RWPE2 (cell line): ENCODE measurements at regions not wholly inside any gene's neighbourhood (a gene's known extent, or its start where the extent isn't known, plus 50 kb on each side); places are given as distances from the start of the nearest gene placed in this dataset.
A peak's percentile ranks its signal among the peaks of the same experiment; 100 is the strongest.

Source experiments
- ATAC-seq: fragments of 200-7000 bp; cut with Tn5 transposase; 3 replicates; pipeline ENCODE4 v1.9.1; 2021; ENCODE audit warnings: low read depth
- DNase-seq: peaks from one replicate; pipeline ENCODE4 v3.0.0-alpha.2; 2020; ENCODE audit warnings: low spot score
- H3K27ac ChIP-seq: fragments of 450-650 bp; 2 replicates; pipeline ENCODE4 v1.5.1; 2017; ENCODE audit warnings: mild to moderate bottlenecking; ENCODE audit not compliant: poor library complexity, severe bottlenecking
- H3K27me3 ChIP-seq: fragments of 250-450 bp; sonication (Bioruptor Pico); 2 replicates; pipeline ENCODE4 v1.5.1; 2021; ENCODE audit warnings: mild to moderate bottlenecking, moderate library complexity; ENCODE audit not compliant: insufficient read depth, poor library complexity, severe bottlenecking
- H3K36me3 ChIP-seq: fragments of 250-450 bp; sonication (Bioruptor Pico); 2 replicates; pipeline ENCODE4 v1.5.1; 2020; ENCODE audit warnings: low read depth, mild to moderate bottlenecking, moderate library complexity
- H3K4me1 ChIP-seq: fragments of 250-450 bp; sonication (Bioruptor Pico); 2 replicates; pipeline ENCODE4 v1.5.1; 2021; ENCODE audit warnings: mild to moderate bottlenecking, moderate library complexity; ENCODE audit not compliant: insufficient read depth, poor library complexity, severe bottlenecking
- H3K4me3 ChIP-seq: fragments of 250-450 bp; sonication (Bioruptor Pico); 2 replicates; pipeline ENCODE4 v1.5.1; 2021; ENCODE audit warnings: mild to moderate bottlenecking, moderate library complexity; ENCODE audit not compliant: severe bottlenecking
- H3K9me3 ChIP-seq: fragments of 250-450 bp; sonication (Bioruptor Pico); 2 replicates; pipeline ENCODE4 v1.5.1; 2021; ENCODE audit warnings: mild to moderate bottlenecking, moderate library complexity; ENCODE audit not compliant: severe bottlenecking
- CTCF ChIP-seq: fragments of 450-650 bp; IDR thresholded peaks from one replicate; pipeline ENCODE4 v1.5.1; 2017; ENCODE audit warnings: mild to moderate bottlenecking, moderate library complexity; ENCODE audit not compliant: poor library complexity, severe bottlenecking

- no peak for TF ChIP-seq CTCF
- Histone ChIP-seq H3K27ac (no peak overlapping the region), H3K9me3 (no peaks in the 10 kb centered on the region), H3K4me1 (no peaks in the 10 kb centered on the region), H3K4me3 (no peak overlapping the region), H3K36me3 (no peaks in the 10 kb centered on the region), H3K27me3 (no peaks in the 10 kb centered on the region)
- no peak for DNase-seq
- ATAC-seq, result peak; percentile 80; the same call in 2 of the 3 replicates
Measured at GRCh38 chr17:12415031-12415430, 250.7 kb upstream of the MYOCD start.

- no peak for DNase-seq
- TF ChIP-seq CTCF, result no peak
- Histone ChIP-seq H3K36me3 (no peaks in the 10 kb centered on the region), H3K4me3 (no peak overlapping the region), H3K9me3 (no peaks in the 10 kb centered on the region), H3K27me3 (no peaks in the 10 kb centered on the region), H3K27ac (no peak overlapping the region), H3K4me1 (no peaks in the 10 kb centered on the region)
- ATAC-seq, result no peak
Measured at GRCh38 chr17:12421077-12421476, 244.6 kb upstream of the MYOCD start.

- H3K9me3 ChIP-seq, result no peaks in the 10 kb centered on the region
- no peaks in the 10 kb centered on the region for H3K4me1 ChIP-seq
- no peak for TF ChIP-seq CTCF
- H3K36me3 ChIP-seq, result no peaks in the 10 kb centered on the region
- H3K27ac ChIP-seq, result no peak overlapping the region
- no peak for DNase-seq
- no peak for ATAC-seq
- no peak overlapping the region for H3K4me3 ChIP-seq
- no peaks in the 10 kb centered on the region for H3K27me3 ChIP-seq
Measured at GRCh38 chr17:12421646-12422306, 243.9 kb upstream of the MYOCD start.

GRCh38 chr17:12422651-12423050, 243.0 kb upstream of the MYOCD start:
- Histone ChIP-seq H3K27ac (no peak overlapping the region), H3K9me3 (no peaks in the 10 kb centered on the region), H3K36me3 (no peaks in the 10 kb centered on the region), H3K4me1 (no peaks in the 10 kb centered on the region), H3K27me3 (no peaks in the 10 kb centered on the region), H3K4me3 (no peak overlapping the region)
- TF ChIP-seq CTCF, result no peak
- DNase-seq, result no peak
- ATAC-seq, result no peak

- no peak overlapping the region for H3K4me3 ChIP-seq
- no peaks in the 10 kb centered on the region for H3K9me3 ChIP-seq
- no peaks in the 10 kb centered on the region for H3K4me1 ChIP-seq
- DNase-seq (no peak), ATAC-seq (no peak)
- no peak overlapping the region for H3K27ac ChIP-seq
- no peaks in the 10 kb centered on the region for H3K27me3 ChIP-seq
- TF ChIP-seq CTCF, result no peak
- no peaks in the 10 kb centered on the region for H3K36me3 ChIP-seq
Measured at GRCh38 chr17:12423337-12423736, 242.4 kb upstream of the MYOCD start.
